H1 (cell line): ENCODE measurements at regions not wholly inside any gene's neighbourhood (a gene's known extent, or its start where the extent isn't known, plus 50 kb on each side); places are given as distances from the start of the nearest gene placed in this dataset.

Source experiments
- CTCF ChIA-PET: fragments of 300-600 bp; sonication (Branson Sonifier 250); formaldehyde crosslinking; loops from one replicate; lab custom pipeline; 2021; ENCODE audit not compliant: partially characterized antibody; lab: Charles Lee
- POLR2A ChIA-PET: fragments of 300-600 bp; sonication (Branson Sonifier 250); formaldehyde crosslinking; loops from one replicate; lab custom pipeline; 2021; ENCODE audit warnings: inconsistent platforms; ENCODE audit not compliant: partially characterized antibody; lab: Charles Lee
- DNase-seq, 2 experiments: peaks; one replicate each; pipeline versions ENCODE4 v3.0.0 to v3.0.0-alpha.2; 2010 to 2022; ENCODE audit warnings: low spot score in 2 of 2, low read depth in 1 of 2, mixed read lengths in 1 of 2
- FAIRE-seq: peaks from 2 replicates; lab custom pipeline; 2011; peaks lifted over from hg19 to GRCh38; lab: Jason Lieb, UNC
- H2AFZ ChIP-seq: 2 replicates; pipeline ENCODE4 v1.8.1; 2012; ENCODE audit warnings: low read length, inconsistent platforms
- H2AK5ac ChIP-seq: 2 replicates; pipeline ENCODE4 v1.6.1; 2013; ENCODE audit warnings: low read depth, low read length
- H2BK120ac ChIP-seq: replicated peaks from 2 replicates; pipeline ENCODE3; 2013; ENCODE audit warnings: low read depth, low read length, inconsistent platforms
- H2BK12ac ChIP-seq: 2 replicates; pipeline ENCODE4 v1.6.1; 2013; ENCODE audit warnings: low read depth, low read length
- H2BK15ac ChIP-seq: 2 replicates; pipeline ENCODE4 v1.6.1; 2013; ENCODE audit warnings: low read length
- H2BK20ac ChIP-seq: 2 replicates; pipeline ENCODE4 v1.6.1; 2013; ENCODE audit warnings: low read length
- H2BK5ac ChIP-seq: 2 replicates; pipeline ENCODE4 v1.6.1; 2013; ENCODE audit warnings: low read depth, low read length
- H3K14ac ChIP-seq: 2 replicates; pipeline ENCODE4 v1.6.1; 2013; ENCODE audit warnings: inconsistent platforms; ENCODE audit not compliant: insufficient read length
- H3K18ac ChIP-seq: 2 replicates; pipeline ENCODE4 v1.6.1; 2013; ENCODE audit warnings: low read length; ENCODE audit errors: extremely low read depth
- H3K23ac ChIP-seq: 2 replicates; pipeline ENCODE4 v1.6.1; 2013; ENCODE audit warnings: inconsistent platforms; ENCODE audit not compliant: insufficient read length
- H3K23me2 ChIP-seq: 2 replicates; pipeline ENCODE4 v1.6.1; 2013; ENCODE audit warnings: low read depth, low read length
- H3K27ac ChIP-seq: 2 replicates; pipeline ENCODE4 v1.6.1; 2011; ENCODE audit warnings: low read depth, low read length, inconsistent platforms
- H3K27me3 ChIP-seq, 4 experiments: replicated peaks in 1 of 4; 1 replicate in 1 of 4; 2 replicates in 3 of 4; pipeline versions ENCODE4 v1.6.1 to v1.8.1; 2011 to 2013; ENCODE audit warnings: low read length in 3 of 4, mild to moderate bottlenecking in 3 of 4, inconsistent platforms in 2 of 4, mixed read lengths in 2 of 4, moderate library complexity in 1 of 4; ENCODE audit not compliant: control insufficient read depth in 3 of 4, insufficient read depth in 3 of 4; ENCODE audit errors: extremely low read depth in 1 of 4
- H3K36me3 ChIP-seq, 4 experiments: 2 replicates each; pipeline versions ENCODE4 v1.6.1 to v1.8.1; 2011 to 2013; ENCODE audit warnings: mild to moderate bottlenecking in 4 of 4, low read length in 3 of 4, moderate library complexity in 2 of 4, control low read depth in 1 of 4, inconsistent platforms in 1 of 4; ENCODE audit not compliant: insufficient read depth in 4 of 4, control insufficient read depth in 2 of 4
- H3K4ac ChIP-seq: replicated peaks from 2 replicates; pipeline ENCODE3; 2013; ENCODE audit warnings: low read length, low read depth, mixed read lengths, inconsistent platforms; ENCODE audit not compliant: insufficient read length
- H3K4me1 ChIP-seq, 4 experiments: replicated peaks in 1 of 4; 1 replicate in 1 of 4; 2 replicates in 3 of 4; pipeline versions ENCODE4 v1.6.1 to v1.8.1; 2011 to 2013; ENCODE audit warnings: low read length in 3 of 4, inconsistent platforms in 2 of 4, mixed read lengths in 1 of 4; ENCODE audit not compliant: insufficient read depth in 4 of 4, control insufficient read depth in 3 of 4
- H3K4me2 ChIP-seq, 2 experiments: 2 replicates each; pipeline versions ENCODE4 v1.6.1 to v1.8.1; 2011 to 2013; ENCODE audit warnings: low read depth in 2 of 2, low read length in 2 of 2, control low read depth in 1 of 2, inconsistent platforms in 1 of 2, mild to moderate bottlenecking in 1 of 2; ENCODE audit not compliant: insufficient read depth in 1 of 2
- H3K4me3 ChIP-seq, 4 experiments: fragments of 200-600, 300-600 bp in 1 of 4; sonication (generic), shearing (Covaris generic), sonication (Bioruptor Twin) in 1 of 4; 2 replicates each; pipeline versions ENCODE4 v1.5.1 to v1.8.1; 2011 to 2016; ENCODE audit warnings: low read length in 4 of 4, low read depth in 3 of 4, control low read depth in 2 of 4, inconsistent platforms in 2 of 4, mild to moderate bottlenecking in 2 of 4, mixed read lengths in 1 of 4, moderate library complexity in 1 of 4; ENCODE audit not compliant: insufficient read depth in 2 of 4; ENCODE audit errors: extremely low read depth in 1 of 4
- H3K56ac ChIP-seq: replicated peaks from 2 replicates; pipeline ENCODE3; 2013; ENCODE audit warnings: low read depth, mild to moderate bottlenecking, mixed read lengths, low read length, inconsistent platforms; ENCODE audit not compliant: insufficient read length
- H3K79me1 ChIP-seq: 2 replicates; pipeline ENCODE4 v1.6.1; 2013; ENCODE audit warnings: low read depth, low read length, control low read depth
- H3K79me2 ChIP-seq, 2 experiments: 2 replicates each; pipeline versions ENCODE4 v1.6.1 to v1.8.1; 2012 to 2013; ENCODE audit warnings: low read length in 2 of 2, mild to moderate bottlenecking in 2 of 2, inconsistent platforms in 1 of 2; ENCODE audit not compliant: insufficient read depth in 2 of 2, control insufficient read depth in 1 of 2
- H3K9ac ChIP-seq, 4 experiments: replicated peaks in 1 of 4; 1 replicate in 1 of 4; 2 replicates in 3 of 4; pipeline versions ENCODE4 v1.6.1 to v1.8.1; 2011 to 2013; ENCODE audit warnings: low read depth in 3 of 4, low read length in 3 of 4, control low read depth in 2 of 4, mild to moderate bottlenecking in 2 of 4, moderate library complexity in 2 of 4, inconsistent platforms in 1 of 4; ENCODE audit errors: extremely low read depth in 1 of 4
- H3K9me3 ChIP-seq, 2 experiments: 2 replicates each; pipeline versions ENCODE4 v1.6.1 to v1.8.1; 2012 to 2013; ENCODE audit warnings: mild to moderate bottlenecking in 2 of 2, moderate library complexity in 2 of 2, control low read depth in 1 of 2, inconsistent platforms in 1 of 2, low read depth in 1 of 2, low read length in 1 of 2, mixed read lengths in 1 of 2; ENCODE audit not compliant: insufficient read depth in 2 of 2
- H4K20me1 ChIP-seq, 2 experiments: replicated peaks in 1 of 2; 2 replicates each; pipeline versions ENCODE3 to v1.8.1; 2011 to 2013; ENCODE audit warnings: inconsistent platforms in 2 of 2, low read length in 2 of 2, mild to moderate bottlenecking in 1 of 2; ENCODE audit not compliant: insufficient read depth in 2 of 2, control insufficient read depth in 1 of 2
- H4K5ac ChIP-seq: 2 replicates; pipeline ENCODE4 v1.6.1; 2013; ENCODE audit warnings: low read length, low read depth, mixed read lengths, inconsistent platforms; ENCODE audit not compliant: insufficient read length
- H4K8ac ChIP-seq: 2 replicates; pipeline ENCODE4 v1.8.0; 2013; ENCODE audit warnings: mild to moderate bottlenecking, moderate library complexity, low read length, inconsistent platforms; ENCODE audit not compliant: insufficient read depth; ENCODE audit errors: extremely low read depth
- H4K91ac ChIP-seq: replicated peaks from 2 replicates; pipeline ENCODE3; 2013; ENCODE audit warnings: low read length, mixed read lengths, inconsistent platforms; ENCODE audit not compliant: insufficient read length
- ASH2L ChIP-seq: fragments of 200-600, 300-600 bp; sonication (generic); IDR thresholded peaks from one replicate; pipeline ENCODE4 v1.7.1; 2017; ENCODE audit warnings: low read length
- EGR1 ChIP-seq: IDR thresholded peaks from 2 replicates; pipeline ENCODE4 v1.6.1; 2011; ENCODE audit warnings: low read depth, low read length, borderline replicate concordance
- NANOG ChIP-seq: IDR thresholded peaks from 2 replicates; pipeline ENCODE4 v1.6.1; 2011; ENCODE audit warnings: low read length, low read depth, mild to moderate bottlenecking, inconsistent platforms; ENCODE audit not compliant: insufficient read depth, poor library complexity, severe bottlenecking
- WGBS, 2 experiments: shearing (Covaris generic) in 1 of 2; methylation state at CpG; one replicate each; pipeline versions ENCODE4 v1.1.6 to v1.1.7; 2013 to 2015; ENCODE audit warnings: low lambda C conversion rate in 2 of 2, mixed read lengths in 2 of 2, inconsistent platforms in 1 of 2, low coverage in 1 of 2, missing lambda C conversion rate in 1 of 2; ENCODE audit not compliant: insufficient replicate concordance in 2 of 2, insufficient coverage in 1 of 2, insufficient read length in 1 of 2; ENCODE audit errors: extremely low coverage in 1 of 2, missing lambda C conversion rate in 1 of 2; 5-methylcytosine and 5-hydroxymethylcytosine counted together

- no peak for FAIRE-seq
- ChIA-PET POLR2A (no interaction called here), CTCF (interaction anchor here (0.7 to 1.8 kb wide), 4 partner anchors 9 to 264 kb away, joined by 3 to 4 read pairs (median 4); no protein-coding TSS in a partner anchor)
- Histone ChIP-seq H2BK120ac (no peak overlapping the region), H3K4me3 (no peak overlapping the region), H4K8ac (no peak overlapping the region), H2BK5ac (no peak overlapping the region), H3K4ac (no peak overlapping the region), H2BK15ac (no peak overlapping the region), H3K79me2 (no peaks in the 10 kb centered on the region), H3K9ac (no peak overlapping the region), H3K79me1 (no peaks in the 10 kb centered on the region), H4K91ac (no peak overlapping the region), H3K27me3 (no peaks in the 10 kb centered on the region; a peak in 1 of 7 replicates), H3K23ac (no peak overlapping the region), H3K56ac (no peak overlapping the region), H3K18ac (no peak overlapping the region), H2AK5ac (no peak overlapping the region), H3K14ac (no peak overlapping the region), H2BK20ac (no peak overlapping the region), H3K4me1 (no peaks in the 10 kb centered on the region), H3K4me2 (no peak overlapping the region), H2BK12ac (no peak overlapping the region), H3K23me2 (no peaks in the 10 kb centered on the region), H3K36me3 (no peaks in the 10 kb centered on the region), H2AFZ (peak overlapping the region; percentile 88; the same call in 1 of the 2 replicates), H4K5ac (no peak overlapping the region), H3K27ac (no peak overlapping the region), H4K20me1 (no peaks in the 10 kb centered on the region), H3K9me3 (peaks cover 46 to 48% of the 10 kb centered on the region in 2 experiments)
- DNase-seq = peak; percentile 17 to 54
- WGBS, 2 experiments = 85% methylated on average over 8 of the region's 8 CpGs; no CpG with 5 or more reads in 1 of the 2 experiments
- TF ChIP-seq EGR1 (no peak), NANOG (no peak), ASH2L (no peak)
Observed at GRCh38 chr4:18075823-18076433, 54.4 kb upstream of the LCORL start.
